ENCODE measurements at regions not wholly inside any gene's neighbourhood (a gene's known extent, or its start where the extent isn't known, plus 50 kb on each side); places are given as distances from the start of the nearest gene placed in this dataset.

- DNase-seq, result no peak
Observed at GRCh38 chr5:20649966-20650365, 662.0 kb upstream of the CDH18 start.

- DNase-seq, result no peak
Observed at GRCh38 chr5:20648981-20649380, 661.0 kb upstream of the CDH18 start.

GRCh38 chr5:20636686-20637085 lies 648.7 kb upstream of the CDH18 start:
- no peak for DNase-seq

GRCh38 chr5:20619591-20619990 lies 631.6 kb upstream of the CDH18 start:
- DNase-seq, result no peak

GRCh38 chr5:20618340-20618739 lies 630.3 kb upstream of the CDH18 start:
- DNase-seq, result no peak

GRCh38 chr5:20617841-20618240 lies 629.8 kb upstream of the CDH18 start:
- no peak for DNase-seq

- no peak for DNase-seq
Observed at GRCh38 chr5:20615888-20616563, 628.0 kb upstream of the CDH18 start.

- no peak for DNase-seq
Observed at GRCh38 chr5:20611620-20612019, 623.6 kb upstream of the CDH18 start.

- DNase-seq, result no peak
Observed at GRCh38 chr5:20610681-20611080, 622.7 kb upstream of the CDH18 start.

- no peak for DNase-seq
Observed at GRCh38 chr5:20609126-20609525, 621.1 kb upstream of the CDH18 start.

GRCh38 chr5:20608567-20608966 lies 620.6 kb upstream of the CDH18 start:
- DNase-seq, result no peak

- no peak for DNase-seq
Observed at GRCh38 chr5:20605732-20606525, 617.9 kb upstream of the CDH18 start.

GRCh38 chr5:20604992-20605391 lies 617.0 kb upstream of the CDH18 start:
- no peak for DNase-seq

GRCh38 chr5:20601678-20602100 lies 613.7 kb upstream of the CDH18 start:
- no peak for DNase-seq

GRCh38 chr5:20590356-20590755 lies 602.4 kb upstream of the CDH18 start:
- DNase-seq, result no peak

- no peak for DNase-seq
Observed at GRCh38 chr5:20575571-20575970, 587.6 kb upstream of the CDH18 start.

- no peak for DNase-seq
Observed at GRCh38 chr5:20574576-20574975, 586.6 kb upstream of the CDH18 start.

GRCh38 chr5:20572614-20573013 lies 584.6 kb upstream of the CDH18 start:
- no peak for DNase-seq

- no peak for DNase-seq
Observed at GRCh38 chr5:20570486-20570885, 582.5 kb upstream of the CDH18 start.

- DNase-seq, result no peak
Observed at GRCh38 chr5:20562544-20562943, 574.5 kb upstream of the CDH18 start.

GRCh38 chr5:20559845-20560244 lies 571.8 kb upstream of the CDH18 start:
- no peak for DNase-seq

GRCh38 chr5:20556115-20556763 lies 568.2 kb upstream of the CDH18 start:
- DNase-seq, result no peak

GRCh38 chr5:20555034-20555433 lies 567.0 kb upstream of the CDH18 start:
- no peak for DNase-seq
